BJ (cell line): ENCODE measurements at regions not wholly inside any gene's neighbourhood (a gene's known extent, or its start where the extent isn't known, plus 50 kb on each side); places are given as distances from the start of the nearest gene placed in this dataset.
"Not testable (repeated sequence)": the region's sequence is repeated elsewhere in the genome, so short reads cannot be mapped to it uniquely, and the experiment has no call there.

ENCODE experiments used
- CTCF ChIA-PET: fragments of 350-600 bp; formaldehyde crosslinking; extraction: SDS; loops from one replicate; lab custom pipeline; 2021; ENCODE audit warnings: antibody characterized with exemption, inconsistent platforms; lab: Yijun Ruan, JAX
- POLR2A ChIA-PET: fragments of 300-600 bp; sonication (Branson Sonifier 250); formaldehyde crosslinking; extraction: SDS; loops from one replicate; lab custom pipeline; 2021; ENCODE audit warnings: antibody characterized with exemption; lab: Charles Lee
- DNase-seq: peaks from one replicate; pipeline ENCODE4 v3.0.0-alpha.2; 2011; ENCODE audit warnings: low read depth
- H3K27me3 ChIP-seq: 2 replicates; pipeline ENCODE4 v1.6.0; 2011; ENCODE audit warnings: low read length; ENCODE audit not compliant: control insufficient read depth, insufficient read depth
- H3K36me3 ChIP-seq: 2 replicates; pipeline ENCODE4 v1.5.1; 2011; ENCODE audit warnings: low read length; ENCODE audit not compliant: control insufficient read depth, insufficient read depth
- H3K4me3 ChIP-seq: 2 replicates; pipeline ENCODE4 v1.5.1; 2011; ENCODE audit warnings: low read depth, mild to moderate bottlenecking, control low read depth, low read length
- CTCF ChIP-seq: IDR thresholded peaks from 2 replicates; pipeline ENCODE4 v1.5.1; 2011; ENCODE audit warnings: low read depth, mild to moderate bottlenecking, control low read depth, inconsistent platforms, low read length, moderate library complexity; ENCODE audit not compliant: insufficient read depth

- TF ChIP-seq CTCF, result no peak
- CTCF ChIA-PET, result no interaction called here
- Histone ChIP-seq H3K36me3 (no peaks in the 10 kb centered on the region), H3K4me3 (no peak overlapping the region), H3K27me3 (no peaks in the 10 kb centered on the region)
- POLR2A ChIA-PET, result interaction anchor here (1.0 kb wide), 1 partner anchor 13 kb away, joined by 3 read pairs; no protein-coding TSS in a partner anchor
- no peak for DNase-seq
These were observed 186.5 kb downstream of the FASLG start for GRCh38 chr1:172845371-172845770.

- ChIA-PET POLR2A (interaction anchor here (1.0 kb wide), 1 partner anchor 13 kb away, joined by 3 read pairs; no protein-coding TSS in a partner anchor), CTCF (no interaction called here)
- H3K4me3 ChIP-seq, result no peak overlapping the region
- H3K36me3 ChIP-seq, result no peaks in the 10 kb centered on the region
- TF ChIP-seq CTCF, result no peak
- H3K27me3 ChIP-seq, result no peaks in the 10 kb centered on the region
- no peak for DNase-seq
These were observed 187.0 kb downstream of the FASLG start for GRCh38 chr1:172845865-172846264.

GRCh38 chr1:172847814-172848213, 188.9 kb downstream of the FASLG start:
- H3K27me3 ChIP-seq, H3K36me3 ChIP-seq, POLR2A ChIA-PET, CTCF ChIA-PET, DNase-seq, H3K4me3 ChIP-seq: not testable (repeated sequence)

GRCh38 chr1:172849653-172850052, 190.8 kb downstream of the FASLG start:
- H3K36me3 ChIP-seq, result no peaks in the 10 kb centered on the region
- H3K27me3 ChIP-seq, result no peaks in the 10 kb centered on the region
- DNase-seq, result no peak
- no peak overlapping the region for H3K4me3 ChIP-seq
- POLR2A ChIA-PET, result no interaction called here
- CTCF ChIA-PET, result interaction anchor here (1.1 kb wide), 1 partner anchor 10 kb away, joined by 3 read pairs; no protein-coding TSS in a partner anchor
- no peak for TF ChIP-seq CTCF

- peak overlapping the region; percentile 25; the same call in 1 of the 2 replicates for H3K4me3 ChIP-seq
These were observed 192.2 kb downstream of the FASLG start for GRCh38 chr1:172851077-172851476.

More at GRCh38 chr1:172851077-172851476, 192.2 kb downstream of the FASLG start:
- CTCF ChIA-PET, result interaction anchor here (0.6 kb wide), 1 partner anchor 127 kb away, joined by 4 read pairs; no protein-coding TSS in a partner anchor
- DNase-seq, result no peak
- Histone ChIP-seq H3K27me3 (no peaks in the 10 kb centered on the region), H3K36me3 (no peaks in the 10 kb centered on the region)
- TF ChIP-seq CTCF, result no peak
- POLR2A ChIA-PET, result interaction anchor here (0.6 kb wide), 1 partner anchor 33 kb away, joined by 3 read pairs; no protein-coding TSS in a partner anchor
